Epithelial cell of esophagus (primary cell): ENCODE measurements at regions not wholly inside any gene's neighbourhood (a gene's known extent, or its start where the extent isn't known, plus 50 kb on each side); places are given as distances from the start of the nearest gene placed in this dataset.

Experiments used
- DNase-seq: peaks from one replicate; pipeline ENCODE4 v3.0.0; 2010; ENCODE audit warnings: low read depth
- H3K4me3 ChIP-seq: 2 replicates; pipeline ENCODE4 v1.5.1; 2011; ENCODE audit warnings: mild to moderate bottlenecking, low read length, control low read depth
- CTCF ChIP-seq: IDR thresholded peaks from 2 replicates; pipeline ENCODE4 v1.5.1; 2011; ENCODE audit warnings: low read depth, mild to moderate bottlenecking, low read length, control low read depth, inconsistent platforms; ENCODE audit not compliant: insufficient read depth; ENCODE audit errors: missing control alignments

GRCh38 chr13:110965038-110965754 is 50.3 kb upstream of the ANKRD10 start:
- no peak overlapping the region for H3K4me3 ChIP-seq
- peak; percentile 92 for DNase-seq
- TF ChIP-seq CTCF = no peak
